HFF-Myc (cell line): ENCODE measurements at regions not wholly inside any gene's neighbourhood (a gene's known extent, or its start where the extent isn't known, plus 50 kb on each side); places are given as distances from the start of the nearest gene placed in this dataset.

Experiments used
- DNase-seq: peaks from one replicate; pipeline ENCODE4 v3.0.0-alpha.2; 2011; ENCODE audit warnings: low read depth; ENCODE audit errors: extremely low read depth
- H3K4me3 ChIP-seq: replicated peaks from 2 replicates; pipeline ENCODE4 v1.5.1; 2011; ENCODE audit warnings: low read depth, mild to moderate bottlenecking, control low read depth, low read length
- TF ChIP-seq, protein P1 (sequence below): IDR thresholded peaks from 2 replicates; pipeline ENCODE4 v1.5.1; 2012; ENCODE audit warnings: mild to moderate bottlenecking, low read depth, low read length, control low read depth; ENCODE audit errors: missing control alignments

DNA sequence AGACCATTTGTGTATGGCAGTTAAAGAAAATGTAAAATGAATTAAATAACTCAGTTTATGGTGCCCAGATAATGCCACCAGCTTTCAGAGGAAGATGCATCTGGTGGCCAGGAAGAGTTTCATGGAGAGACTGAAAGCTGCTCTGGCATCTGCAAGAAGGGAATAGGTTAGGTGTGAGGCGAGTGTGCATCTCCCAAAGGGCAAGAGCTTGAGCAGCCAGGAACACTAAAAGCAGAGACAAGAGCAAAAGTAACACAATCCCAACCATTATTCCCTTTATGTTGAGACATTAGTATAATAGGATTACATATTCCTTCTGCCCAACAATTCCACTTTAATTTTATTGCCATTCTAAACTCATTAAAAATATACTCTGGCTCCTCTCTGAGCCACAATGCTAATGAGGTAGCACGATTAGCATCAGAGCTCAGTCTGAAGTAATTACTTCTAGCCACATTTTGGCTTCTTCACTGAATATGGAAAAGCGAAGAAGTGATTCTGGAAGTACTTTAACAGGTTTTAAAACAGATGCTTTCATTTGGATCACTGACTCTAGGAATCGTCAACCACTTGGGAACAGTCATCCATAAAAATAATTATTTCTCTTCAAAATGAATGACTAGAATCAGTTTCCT is 309.4 kb upstream of the TMTC1 start:
- H3K4me3 ChIP-seq = no peak overlapping the region
- TF ChIP-seq, protein P1, sequence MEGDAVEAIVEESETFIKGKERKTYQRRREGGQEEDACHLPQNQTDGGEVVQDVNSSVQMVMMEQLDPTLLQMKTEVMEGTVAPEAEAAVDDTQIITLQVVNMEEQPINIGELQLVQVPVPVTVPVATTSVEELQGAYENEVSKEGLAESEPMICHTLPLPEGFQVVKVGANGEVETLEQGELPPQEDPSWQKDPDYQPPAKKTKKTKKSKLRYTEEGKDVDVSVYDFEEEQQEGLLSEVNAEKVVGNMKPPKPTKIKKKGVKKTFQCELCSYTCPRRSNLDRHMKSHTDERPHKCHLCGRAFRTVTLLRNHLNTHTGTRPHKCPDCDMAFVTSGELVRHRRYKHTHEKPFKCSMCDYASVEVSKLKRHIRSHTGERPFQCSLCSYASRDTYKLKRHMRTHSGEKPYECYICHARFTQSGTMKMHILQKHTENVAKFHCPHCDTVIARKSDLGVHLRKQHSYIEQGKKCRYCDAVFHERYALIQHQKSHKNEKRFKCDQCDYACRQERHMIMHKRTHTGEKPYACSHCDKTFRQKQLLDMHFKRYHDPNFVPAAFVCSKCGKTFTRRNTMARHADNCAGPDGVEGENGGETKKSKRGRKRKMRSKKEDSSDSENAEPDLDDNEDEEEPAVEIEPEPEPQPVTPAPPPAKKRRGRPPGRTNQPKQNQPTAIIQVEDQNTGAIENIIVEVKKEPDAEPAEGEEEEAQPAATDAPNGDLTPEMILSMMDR = no peak
- DNase-seq = no peak

DNA sequence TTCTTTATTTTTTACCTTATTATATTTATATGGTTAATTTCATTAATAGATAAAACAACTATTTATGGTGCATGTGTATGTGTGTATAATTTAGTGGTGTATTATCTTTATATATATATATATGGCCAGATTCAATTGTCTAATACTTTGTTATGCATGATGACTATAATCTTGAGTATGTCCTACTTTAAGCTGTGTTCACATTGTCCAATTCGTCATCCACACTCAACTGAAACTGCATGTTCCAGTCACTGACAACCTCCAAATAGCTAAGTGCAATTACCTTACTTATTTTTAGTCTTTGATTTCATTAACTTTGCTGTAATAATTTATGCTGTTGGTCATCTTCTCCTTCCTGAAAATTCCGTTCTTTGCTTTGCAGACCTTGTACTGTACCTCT is 306.5 kb upstream of the TMTC1 start:
- TF ChIP-seq, protein P1 = no peak
- H3K4me3 ChIP-seq = no peak overlapping the region
- no peak for DNase-seq

DNA sequence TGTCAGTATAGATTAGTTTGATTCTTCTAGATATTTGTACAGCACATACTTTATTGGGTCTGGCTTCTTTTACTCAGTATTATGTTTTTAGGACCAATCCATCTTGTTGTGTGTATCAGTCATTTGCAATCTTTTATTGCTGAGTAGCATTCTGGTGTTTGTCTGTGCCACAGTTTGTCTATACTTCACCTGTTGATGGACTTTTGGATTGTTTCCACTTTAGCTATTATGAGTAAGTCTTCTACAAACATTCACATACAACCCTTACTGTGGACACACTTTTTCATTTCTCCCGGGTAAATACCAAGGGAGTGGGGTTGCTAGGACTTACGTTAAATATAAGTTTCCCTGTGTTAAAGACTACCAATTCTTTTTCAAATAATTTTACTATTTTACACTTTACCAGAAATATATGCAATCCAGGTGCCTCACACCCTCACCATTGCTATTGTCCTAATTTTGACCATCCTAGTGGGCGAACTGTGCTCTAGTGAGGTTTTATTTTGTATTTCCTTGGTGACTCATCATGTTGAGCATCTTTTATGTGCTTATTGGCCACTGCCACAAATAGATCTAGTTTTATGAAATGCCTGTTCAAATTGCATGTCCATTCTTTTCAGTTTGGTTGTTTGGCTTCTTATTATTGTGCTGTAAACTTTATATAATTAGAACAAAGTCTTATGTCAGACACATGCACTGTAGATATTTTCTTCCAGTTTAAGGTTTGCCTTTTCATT is 304.7 kb upstream of the TMTC1 start:
- no peak for DNase-seq
- TF ChIP-seq, protein P1 = no peak
- H3K4me3 ChIP-seq = no peak overlapping the region

DNA sequence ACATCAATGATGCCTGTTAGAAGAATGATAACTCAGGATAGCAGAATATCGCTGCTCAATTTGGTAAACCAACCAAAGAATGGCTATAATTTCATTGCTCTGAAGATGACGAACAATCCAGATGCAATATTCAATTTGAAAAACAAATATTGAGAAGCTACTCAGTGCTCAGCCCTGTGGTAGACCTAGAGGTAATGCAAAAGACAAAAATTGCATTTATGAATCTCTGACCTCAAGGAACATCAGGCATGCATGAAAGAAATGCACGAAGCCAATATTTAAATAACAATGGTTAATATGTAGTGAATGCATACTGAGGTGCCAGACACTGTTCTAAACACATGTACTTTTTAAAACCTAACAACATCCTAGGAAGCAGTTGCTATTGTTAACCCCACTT is 298.6 kb upstream of the TMTC1 start:
- DNase-seq = no peak

DNA sequence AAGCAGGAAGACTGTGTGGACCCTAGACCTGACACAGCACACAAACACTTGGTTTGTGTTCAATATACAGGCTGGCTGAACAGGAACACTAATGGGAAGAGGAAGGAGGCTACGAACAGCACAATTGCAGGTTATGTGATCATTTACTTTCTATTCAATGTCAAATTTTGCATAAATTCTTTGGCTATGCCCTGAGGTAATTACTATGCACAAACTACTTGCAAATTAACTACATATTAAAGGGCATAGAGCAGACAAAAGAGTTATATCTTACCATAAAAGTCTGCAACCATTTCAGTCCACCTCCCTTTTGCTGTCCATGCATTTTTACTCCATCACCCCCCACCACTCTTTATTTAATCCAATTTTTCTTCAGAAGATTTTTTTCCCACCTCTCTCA is 291.2 kb upstream of the TMTC1 start:
- TF ChIP-seq, protein P1 = no peak
- H3K4me3 ChIP-seq = no peak overlapping the region
- no peak for DNase-seq

More for the DNA sequence above, 298.6 kb upstream of the TMTC1 start:
- H3K4me3 ChIP-seq = no peak overlapping the region
- TF ChIP-seq, protein P1 = no peak

DNA sequence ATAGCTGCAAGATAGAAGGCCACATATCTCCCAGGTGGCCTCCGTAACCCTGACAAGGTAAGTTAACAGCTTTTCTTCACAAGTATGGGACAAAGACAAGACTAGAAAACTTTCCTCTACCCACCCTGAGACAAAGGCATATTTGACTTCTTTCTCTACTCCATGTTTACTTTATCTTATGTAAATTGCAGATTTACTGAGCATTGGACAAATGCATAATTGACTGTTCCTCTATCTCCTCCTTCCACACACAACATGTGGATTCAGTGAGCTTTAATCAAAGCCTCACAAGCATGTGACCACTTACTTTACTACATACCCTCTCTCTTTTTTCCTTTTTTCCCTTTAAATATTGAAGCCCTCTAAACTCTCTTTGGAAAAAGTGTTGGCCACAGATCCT is 289.1 kb upstream of the TMTC1 start:
- no peak overlapping the region for H3K4me3 ChIP-seq
- TF ChIP-seq, protein P1 = no peak
- no peak for DNase-seq

DNA sequence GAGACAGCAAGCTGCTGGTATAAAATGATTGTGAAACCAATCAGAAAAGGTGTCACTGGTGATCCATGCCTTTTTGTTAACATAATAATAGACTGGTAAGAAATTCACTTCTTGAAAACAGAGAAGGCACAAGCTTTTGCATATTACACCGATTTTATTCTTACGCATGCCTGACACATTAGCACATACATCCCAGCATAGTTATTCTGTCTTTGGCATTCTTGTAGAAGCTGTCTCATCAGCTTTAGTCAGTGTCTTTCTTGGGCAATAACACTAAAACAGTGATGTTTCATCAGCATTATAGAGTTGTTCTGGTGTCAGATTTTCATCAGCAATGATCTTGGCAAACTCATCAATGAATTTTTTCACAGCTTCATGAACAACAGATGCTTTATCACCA is 283.4 kb upstream of the TMTC1 start:
- H3K4me3 ChIP-seq = no peak overlapping the region
- DNase-seq = no peak
- TF ChIP-seq, protein P1 = no peak
